GM18858 (cell line): ENCODE measurements at regions not wholly inside any gene's neighbourhood (a gene's known extent, or its start where the extent isn't known, plus 50 kb on each side); places are given as distances from the start of the nearest gene placed in this dataset.

Experiments
- ATAC-seq: cut with Tn5 transposase; IDR thresholded peaks from one replicate; pipeline ENCODE4 v1.9.1; 2021; ENCODE audit not compliant: unreplicated experiment

GRCh38 chr2:145601361-145601925 lies 1081.5 kb upstream of the ZEB2 start:
- no peak for ATAC-seq

GRCh38 chr2:145600811-145601210 lies 1080.9 kb upstream of the ZEB2 start:
- no peak for ATAC-seq

- no peak for ATAC-seq
These were observed 1079.8 kb upstream of the ZEB2 start for GRCh38 chr2:145599756-145600155.

- ATAC-seq = no peak
These were observed 1078.5 kb upstream of the ZEB2 start for GRCh38 chr2:145598434-145598833.

GRCh38 chr2:145597809-145598208 lies 1077.9 kb upstream of the ZEB2 start:
- ATAC-seq = no peak

GRCh38 chr2:145597006-145597405 lies 1077.1 kb upstream of the ZEB2 start:
- no peak for ATAC-seq

- no peak for ATAC-seq
These were observed 1076.5 kb upstream of the ZEB2 start for GRCh38 chr2:145596416-145596815.

GRCh38 chr2:145595296-145595695 lies 1075.4 kb upstream of the ZEB2 start:
- ATAC-seq = no peak

GRCh38 chr2:145593991-145594614 lies 1074.2 kb upstream of the ZEB2 start:
- ATAC-seq = no peak

GRCh38 chr2:145593280-145593679 lies 1073.4 kb upstream of the ZEB2 start:
- peak; percentile 65 for ATAC-seq

GRCh38 chr2:145592361-145592760 lies 1072.4 kb upstream of the ZEB2 start:
- ATAC-seq = no peak

GRCh38 chr2:145591109-145591809 lies 1071.3 kb upstream of the ZEB2 start:
- ATAC-seq = no peak

- no peak for ATAC-seq
These were observed 1068.0 kb upstream of the ZEB2 start for GRCh38 chr2:145587922-145588321.

GRCh38 chr2:145584353-145584752 lies 1064.4 kb upstream of the ZEB2 start:
- no peak for ATAC-seq

- ATAC-seq = no peak
These were observed 1053.7 kb upstream of the ZEB2 start for GRCh38 chr2:145573608-145574007.

GRCh38 chr2:145572238-145572637 lies 1052.3 kb upstream of the ZEB2 start:
- peak; percentile 68 for ATAC-seq

- ATAC-seq = no peak
These were observed 1049.2 kb upstream of the ZEB2 start for GRCh38 chr2:145569108-145569507.

- ATAC-seq = no peak
These were observed 1044.1 kb upstream of the ZEB2 start for GRCh38 chr2:145563741-145564615.

- ATAC-seq = no peak
These were observed 1041.2 kb upstream of the ZEB2 start for GRCh38 chr2:145561152-145561551.

GRCh38 chr2:145558617-145559350 lies 1038.9 kb upstream of the ZEB2 start:
- ATAC-seq = no peak

- no peak for ATAC-seq
These were observed 1035.4 kb upstream of the ZEB2 start for GRCh38 chr2:145555360-145555759.
